Duodenal mucosa (tissue), 2 donors: ENCODE measurements at regions not wholly inside any gene's neighbourhood (a gene's known extent, or its start where the extent isn't known, plus 50 kb on each side); places are given as distances from the start of the nearest gene placed in this dataset.
"Not testable (repeated sequence)": the region's sequence is repeated elsewhere in the genome, so short reads cannot be mapped to it uniquely, and the experiment has no call there.

Experiments
- H3K27ac ChIP-seq: one replicate; pipeline ENCODE4 v1.7.0; 2013; ENCODE audit warnings: low read depth, low read length
- H3K27me3 ChIP-seq, 2 donors: one replicate each; pipeline ENCODE4 v1.7.0; 2013; ENCODE audit warnings: low read length in 2 of 2, control low read depth in 1 of 2; ENCODE audit not compliant: insufficient read depth in 2 of 2, control insufficient read depth in 1 of 2
- H3K36me3 ChIP-seq, 2 donors: one replicate each; pipeline ENCODE4 v1.7.0; 2013; ENCODE audit warnings: low read length in 2 of 2, control low read depth in 1 of 2; ENCODE audit not compliant: insufficient read depth in 2 of 2, control insufficient read depth in 1 of 2
- H3K4me1 ChIP-seq, 2 donors: one replicate each; pipeline ENCODE4 v1.7.0; 2013; ENCODE audit warnings: low read length in 2 of 2, control low read depth in 1 of 2; ENCODE audit not compliant: insufficient read depth in 2 of 2, control insufficient read depth in 1 of 2
- H3K4me3 ChIP-seq, 2 donors: one replicate each; pipeline ENCODE4 v1.7.0; 2013; ENCODE audit warnings: low read length in 2 of 2, low read depth in 1 of 2
- H3K9ac ChIP-seq, 2 donors: one replicate each; pipeline ENCODE4 v1.7.0; 2013; ENCODE audit warnings: low read length in 2 of 2, low read depth in 1 of 2
- H3K9me3 ChIP-seq, 2 donors: one replicate each; pipeline ENCODE4 v1.7.0; 2013; ENCODE audit warnings: low read length in 2 of 2, control low read depth in 1 of 2; ENCODE audit not compliant: control insufficient read depth in 1 of 2

- no peaks in the 10 kb centered on the region for H3K4me1 ChIP-seq
- no peak overlapping the region for H3K9ac ChIP-seq
- H3K27me3 ChIP-seq = no peaks in the 10 kb centered on the region
- H3K4me3 ChIP-seq = no peak overlapping the region
- H3K27ac ChIP-seq = no peak overlapping the region
- no peaks in the 10 kb centered on the region for H3K9me3 ChIP-seq
- H3K36me3 ChIP-seq = no peaks in the 10 kb centered on the region
Observed at GRCh38 chr2:239804161-239805042, 220.7 kb downstream of the NDUFA10 start.

DNA sequence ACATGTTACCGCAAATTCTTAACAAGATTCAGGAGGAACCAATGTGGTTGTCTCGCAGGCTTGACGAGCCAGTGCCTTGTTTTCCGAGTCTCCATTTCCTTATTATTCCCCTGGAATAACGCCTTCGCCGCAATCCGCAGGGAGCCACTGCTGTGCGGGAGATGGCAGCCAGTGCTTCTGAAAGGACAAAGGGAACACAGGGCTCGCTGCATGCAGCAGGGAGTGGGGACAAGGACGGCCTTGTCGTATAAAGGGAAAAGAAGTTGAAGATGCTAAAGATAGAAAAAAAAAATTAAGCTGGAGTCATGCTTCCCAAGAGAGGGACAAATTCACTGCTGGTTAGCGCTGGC lies 221.4 kb downstream of the NDUFA10 start:
- Histone ChIP-seq H3K27me3 (no peaks in the 10 kb centered on the region), H3K9me3 (no peaks in the 10 kb centered on the region), H3K27ac (no peak overlapping the region), H3K36me3 (no peaks in the 10 kb centered on the region), H3K4me3 (no peak overlapping the region), H3K4me1 (no peaks in the 10 kb centered on the region), H3K9ac (no peak overlapping the region)

DNA sequence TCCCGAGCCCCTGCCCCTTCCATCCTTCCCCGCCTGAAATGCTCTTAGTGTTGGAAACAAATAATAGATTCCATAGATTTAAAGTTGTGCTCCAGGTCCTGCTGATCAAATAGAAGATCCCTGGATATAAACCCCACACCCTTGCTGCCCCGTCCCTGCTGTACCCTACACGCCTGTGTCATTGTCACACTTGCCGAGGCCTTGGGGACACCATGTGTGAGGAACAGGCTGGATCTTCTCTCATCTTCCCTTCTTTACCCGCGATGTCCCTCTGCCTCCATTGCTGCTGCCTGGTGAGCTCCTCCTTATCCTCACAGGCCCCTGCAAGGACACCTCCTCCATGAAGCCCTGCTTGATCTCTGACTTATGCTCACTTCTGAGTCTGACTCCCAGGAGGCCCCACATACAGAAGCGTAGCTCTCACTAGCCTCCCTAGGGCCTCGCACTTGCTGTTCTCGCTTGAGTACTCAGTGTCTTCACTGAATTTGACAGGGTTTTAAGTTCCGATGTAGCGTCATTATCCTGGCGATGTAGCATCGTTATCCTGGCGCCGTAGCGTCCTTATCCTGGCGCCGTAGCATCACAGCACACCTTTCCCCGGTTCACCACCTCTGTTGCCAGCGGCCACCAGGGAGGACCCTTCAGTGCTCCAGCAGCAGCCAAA lies 221.9 kb downstream of the NDUFA10 start:
- no peaks in the 10 kb centered on the region for H3K4me1 ChIP-seq
- H3K27ac ChIP-seq = no peak overlapping the region
- no peak overlapping the region for H3K4me3 ChIP-seq
- H3K27me3 ChIP-seq = no peaks in the 10 kb centered on the region
- no peaks in the 10 kb centered on the region for H3K9me3 ChIP-seq
- H3K9ac ChIP-seq = no peak overlapping the region
- H3K36me3 ChIP-seq = no peaks in the 10 kb centered on the region

DNA sequence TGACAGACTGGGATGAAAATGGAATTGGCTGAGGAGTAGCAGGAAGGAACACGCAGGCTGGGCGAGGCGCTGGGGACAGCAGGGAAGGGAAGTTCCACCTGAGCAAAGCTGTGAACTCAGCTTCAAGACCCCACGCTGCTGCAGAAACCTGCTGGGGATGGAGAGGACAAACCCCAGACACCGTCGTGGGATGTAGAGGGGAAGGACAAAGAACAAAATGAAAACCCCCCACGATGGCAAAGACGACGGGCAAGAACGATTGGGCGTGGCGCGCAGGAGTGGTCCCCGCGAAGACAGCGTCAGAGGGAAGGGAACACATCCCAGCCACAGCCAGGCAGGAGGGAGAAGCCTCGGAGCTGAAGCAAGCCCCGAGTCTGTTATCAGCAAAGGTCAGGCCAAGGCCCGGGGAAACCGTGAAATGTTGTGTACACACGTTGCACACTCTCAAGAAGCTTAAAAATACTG lies 222.9 kb downstream of the NDUFA10 start:
- H3K27me3 ChIP-seq = no peaks in the 10 kb centered on the region
- no peak overlapping the region for H3K4me3 ChIP-seq
- no peak overlapping the region for H3K9ac ChIP-seq
- no peak overlapping the region for H3K27ac ChIP-seq
- no peaks in the 10 kb centered on the region for H3K9me3 ChIP-seq
- no peaks in the 10 kb centered on the region for H3K4me1 ChIP-seq
- H3K36me3 ChIP-seq = no peaks in the 10 kb centered on the region

DNA sequence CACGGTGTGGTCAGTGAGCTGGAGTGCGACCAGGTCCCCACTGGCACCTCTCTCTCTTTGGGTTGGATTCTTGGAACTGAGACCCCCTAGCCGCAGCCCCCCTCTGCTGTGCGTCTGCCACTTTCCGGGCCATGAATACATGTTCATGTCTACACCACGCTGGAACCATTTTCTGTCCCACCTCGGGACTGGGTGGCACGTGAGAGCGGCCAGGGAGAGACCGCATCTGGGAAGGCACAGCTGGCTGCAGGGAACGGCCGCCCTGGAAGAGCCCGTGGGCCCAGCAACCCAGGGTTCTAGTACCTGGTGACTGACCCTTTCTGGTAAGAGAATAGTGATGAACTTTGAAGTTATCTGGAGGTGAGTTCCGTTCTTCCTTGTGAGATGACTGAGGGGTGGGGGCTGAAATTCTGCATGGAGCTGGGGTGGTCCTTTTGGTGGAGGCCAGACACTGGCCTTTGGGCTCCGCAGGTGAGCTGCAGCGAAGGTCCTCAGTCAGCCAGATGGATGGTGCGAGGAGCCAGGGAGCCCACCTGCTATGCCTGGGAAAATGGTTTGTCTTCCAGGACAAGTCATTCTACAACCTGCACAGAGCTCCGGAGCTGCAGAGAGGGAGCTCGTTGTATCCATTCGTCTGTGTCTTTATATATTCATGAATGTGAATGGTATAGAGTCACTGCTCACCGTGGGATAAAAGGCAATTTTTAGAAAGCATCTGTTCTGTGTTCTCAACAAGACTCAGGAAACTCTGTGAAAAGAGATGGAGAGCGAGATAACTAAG lies 223.5 kb downstream of the NDUFA10 start:
- Histone ChIP-seq H3K9me3 (no peaks in the 10 kb centered on the region), H3K27ac (no peak overlapping the region), H3K36me3 (no peaks in the 10 kb centered on the region), H3K4me1 (no peaks in the 10 kb centered on the region), H3K27me3 (no peaks in the 10 kb centered on the region), H3K9ac (no peak overlapping the region), H3K4me3 (no peak overlapping the region)

GRCh38 chr2:239800785-239801386 lies 224.3 kb downstream of the NDUFA10 start:
- H3K27me3 ChIP-seq = no peaks in the 10 kb centered on the region

DNA sequence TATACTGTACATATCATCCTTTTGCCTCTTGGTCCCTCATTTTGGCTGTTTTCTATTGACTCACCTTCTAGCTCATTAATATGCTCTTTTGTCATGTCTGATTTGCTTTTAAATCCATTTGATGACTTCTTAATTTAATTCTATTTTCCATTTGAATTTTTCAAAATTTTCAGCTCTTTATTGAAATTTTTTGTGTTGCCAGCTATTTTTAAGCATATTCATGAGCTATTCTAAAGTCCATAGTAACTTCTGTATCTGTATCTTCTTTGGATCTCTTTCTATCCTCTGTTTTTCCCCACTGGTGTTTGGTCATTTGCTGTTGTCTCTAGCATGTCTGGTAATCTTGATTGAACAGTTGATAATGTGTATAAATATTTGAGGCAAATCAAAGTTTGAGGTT lies 227.8 kb downstream of the NDUFA10 start:
- no peak overlapping the region for H3K27ac ChIP-seq
- H3K27me3 ChIP-seq = no peaks in the 10 kb centered on the region
- no peaks in the 10 kb centered on the region for H3K9me3 ChIP-seq
- no peaks in the 10 kb centered on the region for H3K36me3 ChIP-seq
- H3K4me3 ChIP-seq = no peak overlapping the region
- no peaks in the 10 kb centered on the region for H3K4me1 ChIP-seq
- H3K9ac ChIP-seq = no peak overlapping the region

More at GRCh38 chr2:239800785-239801386, 224.3 kb downstream of the NDUFA10 start:
- no peak overlapping the region for H3K27ac ChIP-seq
- H3K4me1 ChIP-seq = no peaks in the 10 kb centered on the region
- no peak overlapping the region for H3K9ac ChIP-seq
- H3K4me3 ChIP-seq = no peak overlapping the region
- no peaks in the 10 kb centered on the region for H3K9me3 ChIP-seq
- no peaks in the 10 kb centered on the region for H3K36me3 ChIP-seq

DNA sequence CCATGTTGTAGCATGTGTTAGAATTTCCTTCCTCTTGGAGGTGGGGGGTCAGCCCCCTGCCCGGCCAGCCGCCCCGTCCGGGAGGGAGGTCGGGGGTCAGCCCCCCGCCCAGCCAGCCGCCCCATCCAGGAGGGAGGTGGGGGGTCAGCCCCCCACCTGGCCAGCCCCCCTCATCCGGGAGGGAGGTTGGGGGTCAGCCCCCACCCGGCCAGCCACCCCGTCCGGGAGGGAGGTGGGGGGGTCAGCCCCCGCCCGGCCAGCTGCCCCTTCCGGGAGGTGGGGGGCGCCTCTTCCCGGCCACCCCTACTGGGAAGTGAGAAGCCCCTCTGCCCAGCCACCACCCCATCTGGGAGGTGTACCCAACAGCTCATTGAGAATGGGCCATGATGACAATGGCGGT lies 229.4 kb downstream of the NDUFA10 start:
- not testable (repeated sequence) for H3K36me3 ChIP-seq, H3K4me3 ChIP-seq, H3K27me3 ChIP-seq, H3K9me3 ChIP-seq, H3K27ac ChIP-seq, H3K9ac ChIP-seq, H3K4me1 ChIP-seq

DNA sequence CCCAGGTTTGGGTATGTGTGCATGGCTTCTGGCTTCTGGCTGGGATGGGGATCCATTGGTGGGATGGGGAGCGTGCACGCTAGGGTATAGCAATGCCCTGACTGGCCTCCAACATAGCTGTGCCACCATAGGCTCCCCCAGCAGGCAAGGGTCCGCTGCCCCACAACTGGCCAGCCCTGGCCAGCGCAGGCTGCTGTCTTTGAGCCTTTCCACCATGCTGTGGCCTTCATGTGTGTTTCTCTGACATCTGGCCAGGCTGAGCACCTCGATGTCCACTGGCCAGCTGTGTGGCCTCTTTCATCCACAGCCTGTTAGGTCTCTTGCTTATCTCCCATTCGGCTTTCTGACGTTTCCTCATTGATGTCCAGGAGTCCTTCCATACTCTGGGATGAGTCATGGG lies 231.3 kb downstream of the NDUFA10 start:
- no peak overlapping the region for H3K9ac ChIP-seq
- no peak overlapping the region for H3K27ac ChIP-seq
- no peak overlapping the region for H3K4me3 ChIP-seq
- no peaks in the 10 kb centered on the region for H3K4me1 ChIP-seq
- no peaks in the 10 kb centered on the region for H3K9me3 ChIP-seq
- H3K36me3 ChIP-seq = no peaks in the 10 kb centered on the region
- no peaks in the 10 kb centered on the region for H3K27me3 ChIP-seq

GRCh38 chr2:239793086-239793485 lies 232.1 kb downstream of the NDUFA10 start:
- no peak overlapping the region for H3K9ac ChIP-seq
- H3K27ac ChIP-seq = no peak overlapping the region
- H3K36me3 ChIP-seq = no peaks in the 10 kb centered on the region
- H3K4me3 ChIP-seq = no peak overlapping the region
- H3K4me1 ChIP-seq = no peaks in the 10 kb centered on the region
- H3K9me3 ChIP-seq = no peaks in the 10 kb centered on the region
- H3K27me3 ChIP-seq = no peaks in the 10 kb centered on the region
